A549 (cell line): ENCODE measurements at regions not wholly inside any gene's neighbourhood (a gene's known extent, or its start where the extent isn't known, plus 50 kb on each side); places are given as distances from the start of the nearest gene placed in this dataset.

Experiments
- CEBPB ChIP-seq, 2 experiments: fragments of >200 bp in 1 of 2; sonication (Bioruptor Twin) in 1 of 2; formaldehyde crosslinking in 1 of 2; IDR thresholded peaks; 2 replicates each; pipeline ENCODE4 v1.6.1; 2012 to 2016
- CHD4 ChIP-seq: fragments of 200-600 bp; sonication (generic); IDR thresholded peaks from 2 replicates; pipeline ENCODE4 v1.6.1; 2016; ENCODE audit warnings: antibody characterized with exemption, mild to moderate bottlenecking, borderline replicate concordance
- CTCF ChIP-seq: fragments of >200 bp; sonication (Bioruptor Twin); formaldehyde crosslinking; IDR thresholded peaks from 3 replicates; pipeline ENCODE4 v1.5.1; 2016
- EP300 ChIP-seq, 2 experiments: fragments of >200 bp; sonication (Bioruptor Twin); formaldehyde crosslinking; IDR thresholded peaks; 2 replicates in 1 of 2; 3 replicates in 1 of 2; pipeline ENCODE4 v1.6.1; 2016 to 2017
- HDAC2 ChIP-seq: fragments of 200-600 bp; sonication (generic); IDR thresholded peaks from 2 replicates; pipeline ENCODE4 v1.6.1; 2016
- POLR2A ChIP-seq: IDR thresholded peaks from 2 replicates; pipeline ENCODE4 v1.6.1; 2012; ENCODE audit warnings: mild to moderate bottlenecking, low read length
- RCOR1 ChIP-seq: fragments of 150-350 bp; IDR thresholded peaks from 2 replicates; pipeline ENCODE4 v1.6.1; 2014; ENCODE audit warnings: antibody characterized with exemption, low read length, low read depth
- REST ChIP-seq: fragments of 200-600 bp; sonication (generic); IDR thresholded peaks from 2 replicates; pipeline ENCODE4 v1.6.1; 2016; ENCODE audit warnings: antibody characterized with exemption, mild to moderate bottlenecking, moderate library complexity
- SMC3 ChIP-seq: fragments of >200 bp; sonication (Bioruptor Twin); formaldehyde crosslinking; IDR thresholded peaks from 3 replicates; pipeline ENCODE4 v1.6.1; 2018; ENCODE audit warnings: inconsistent platforms

- TF ChIP-seq SMC3 (no peak), POLR2A (no peak), REST (no peak), CHD4 (no peak), CTCF (no peak), RCOR1 (no peak), HDAC2 (no peak), CEBPB (IDR thresholded peaks at IDR 0.05) (no peak), EP300 (IDR thresholded peaks at IDR 0.05) (no peak)
These were observed 231.8 kb downstream of the MAP2K4 start for GRCh38 chr17:12252462-12252861.
